GM18520 (cell line): ENCODE measurements at regions not wholly inside any gene's neighbourhood (a gene's known extent, or its start where the extent isn't known, plus 50 kb on each side); places are given as distances from the start of the nearest gene placed in this dataset.

Experiments
- ATAC-seq: cut with Tn5 transposase; IDR thresholded peaks from one replicate; pipeline ENCODE4 v1.9.1; 2021; ENCODE audit not compliant: unreplicated experiment

- ATAC-seq = no peak
Observed at GRCh38 chr6:93972791-93973190, 553.4 kb upstream of the EPHA7 start.

- no peak for ATAC-seq
Observed at GRCh38 chr6:93970684-93971083, 551.3 kb upstream of the EPHA7 start.

DNA sequence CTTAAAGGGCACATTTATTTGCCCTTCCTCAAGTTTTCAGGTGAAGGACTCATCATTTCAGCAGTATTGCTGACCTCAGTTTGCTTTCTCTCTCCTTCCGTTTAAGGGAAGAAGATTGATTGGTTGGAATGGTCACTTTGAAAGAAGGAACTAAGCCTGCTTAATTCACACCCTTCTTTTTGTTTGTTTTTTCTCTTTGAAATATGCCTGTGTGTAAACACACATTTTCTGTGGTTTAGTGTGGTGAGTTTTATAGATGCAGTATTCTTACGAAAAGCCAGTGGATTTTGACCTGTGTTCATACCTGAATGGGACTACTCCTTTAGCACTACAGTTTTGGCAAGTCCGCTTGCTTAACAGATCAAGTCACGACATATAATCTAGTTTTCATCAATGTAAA, 548.8 kb upstream of the EPHA7 start:
- no peak for ATAC-seq

- ATAC-seq = no peak
Observed at GRCh38 chr6:93964926-93965325, 545.6 kb upstream of the EPHA7 start.

GRCh38 chr6:93964321-93964720, 545.0 kb upstream of the EPHA7 start:
- no peak for ATAC-seq

- no peak for ATAC-seq
Observed at GRCh38 chr6:93962566-93962965, 543.2 kb upstream of the EPHA7 start.

- ATAC-seq = no peak
Observed at GRCh38 chr6:93954584-93954983, 535.2 kb upstream of the EPHA7 start.

- ATAC-seq = no peak
Observed at GRCh38 chr6:93943661-93944060, 524.3 kb upstream of the EPHA7 start.

GRCh38 chr6:93940381-93940780, 521.0 kb upstream of the EPHA7 start:
- ATAC-seq = no peak

- ATAC-seq = no peak
Observed at GRCh38 chr6:93932175-93932574, 512.8 kb upstream of the EPHA7 start.

GRCh38 chr6:93927731-93928130, 508.4 kb upstream of the EPHA7 start:
- ATAC-seq = no peak

- ATAC-seq = no peak
Observed at GRCh38 chr6:93919365-93919764, 500.0 kb upstream of the EPHA7 start.

GRCh38 chr6:93918258-93918657, 498.9 kb upstream of the EPHA7 start:
- no peak for ATAC-seq

- no peak for ATAC-seq
Observed at GRCh38 chr6:93917216-93917615, 497.9 kb upstream of the EPHA7 start.

- ATAC-seq = no peak
Observed at GRCh38 chr6:93916716-93917115, 497.4 kb upstream of the EPHA7 start.

DNA sequence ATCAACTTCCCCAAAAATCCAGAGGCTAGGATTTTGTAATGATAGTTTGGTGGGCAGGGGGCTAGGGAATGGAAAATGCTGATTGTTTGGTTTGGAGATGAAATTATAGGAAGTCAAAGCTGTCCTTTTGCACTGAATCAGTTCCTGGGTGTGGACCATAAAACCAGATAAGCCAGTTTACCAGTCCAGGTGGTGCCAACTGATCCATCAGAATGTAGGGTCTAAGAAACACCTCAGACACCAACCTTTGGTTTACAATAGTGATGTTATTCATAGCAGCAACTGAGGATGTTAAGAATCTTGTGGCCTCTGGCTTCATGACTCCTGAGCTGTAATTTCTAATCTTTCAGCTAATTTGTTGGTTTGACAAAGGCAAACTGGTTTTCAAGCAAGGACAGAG, 496.6 kb upstream of the EPHA7 start:
- ATAC-seq = no peak

- no peak for ATAC-seq
Observed at GRCh38 chr6:93902517-93902916, 483.2 kb upstream of the EPHA7 start.

- ATAC-seq = no peak
Observed at GRCh38 chr6:93900142-93900541, 480.8 kb upstream of the EPHA7 start.

- no peak for ATAC-seq
Observed at GRCh38 chr6:93896081-93896480, 476.7 kb upstream of the EPHA7 start.

GRCh38 chr6:93894521-93894920, 475.2 kb upstream of the EPHA7 start:
- no peak for ATAC-seq

DNA sequence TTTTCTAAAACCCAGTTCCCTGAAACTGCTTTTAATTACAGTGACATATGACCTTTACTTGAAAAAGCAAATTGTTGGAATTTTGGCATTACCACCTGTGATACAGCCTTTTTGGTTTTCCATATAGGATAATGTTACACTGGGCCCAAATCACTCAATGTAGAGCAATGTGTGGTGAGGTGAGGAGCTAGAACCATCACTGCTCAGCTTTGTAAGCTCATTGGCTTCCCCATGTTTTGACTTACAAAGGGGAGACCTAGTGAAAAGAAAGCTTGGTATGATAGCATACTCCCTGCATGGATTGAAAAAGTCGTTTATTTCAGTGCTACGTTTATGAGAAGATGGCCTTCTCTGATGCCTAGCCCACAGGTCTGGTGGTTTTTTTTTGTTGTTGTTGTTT, 470.4 kb upstream of the EPHA7 start:
- no peak for ATAC-seq

DNA sequence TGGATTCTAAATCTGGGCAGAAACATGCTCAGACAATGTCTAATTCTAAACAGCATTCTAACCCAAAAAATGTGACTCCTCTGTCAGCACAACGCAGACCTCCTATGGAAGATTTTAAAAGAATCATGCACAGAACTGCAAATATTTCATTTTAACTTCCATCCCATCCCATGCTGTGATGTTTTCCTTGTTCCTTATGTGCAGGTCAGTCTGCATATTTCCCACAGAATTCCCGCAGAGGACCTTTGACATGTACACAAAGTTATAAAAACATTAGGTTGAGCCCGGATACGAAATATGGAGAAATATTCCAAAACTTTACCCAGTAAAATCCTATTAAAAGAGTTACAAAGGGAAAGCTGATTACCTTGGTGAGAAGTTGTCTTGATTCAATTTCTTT, 467.1 kb upstream of the EPHA7 start:
- ATAC-seq = no peak

DNA sequence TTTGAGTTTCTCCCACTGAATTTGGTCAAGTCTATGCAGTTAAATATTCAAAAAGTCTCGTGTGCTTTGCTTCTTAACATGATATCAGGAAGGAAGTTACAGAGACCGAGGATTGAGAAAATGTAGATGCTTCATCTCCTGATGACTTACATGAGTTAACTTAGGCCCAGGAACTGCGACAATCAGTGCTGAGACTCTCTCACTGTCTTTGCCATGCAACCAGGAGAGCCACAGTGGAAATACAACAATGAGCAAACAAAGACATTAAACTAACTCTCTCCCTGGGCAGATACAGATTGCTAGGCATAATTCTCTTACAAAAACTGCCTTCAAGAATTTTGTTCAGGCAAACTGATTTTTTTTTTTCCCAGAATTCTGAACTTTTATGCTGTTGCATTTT, 440.6 kb upstream of the EPHA7 start:
- ATAC-seq = no peak

DNA sequence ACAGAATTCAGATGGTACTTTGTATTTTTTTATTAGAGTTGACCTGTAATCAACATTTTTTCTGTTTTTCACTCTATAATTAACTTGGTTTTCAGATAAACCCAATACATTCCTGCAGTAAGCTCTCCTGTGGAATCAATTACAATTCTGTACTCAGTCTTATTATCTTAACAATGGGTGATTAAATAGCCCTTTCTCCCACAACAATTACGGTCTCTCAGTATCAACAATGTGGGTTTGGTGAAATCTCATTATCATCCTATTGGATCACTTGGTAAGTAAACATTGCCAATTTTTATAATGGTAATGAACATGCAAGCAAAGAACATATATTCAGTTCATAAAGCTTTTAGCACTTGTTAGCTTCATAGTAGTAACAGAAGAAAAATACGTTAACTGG, 438.9 kb upstream of the EPHA7 start:
- no peak for ATAC-seq
